HG03558 (cell line): ENCODE measurements at regions not wholly inside any gene's neighbourhood (a gene's known extent, or its start where the extent isn't known, plus 50 kb on each side); places are given as distances from the start of the nearest gene placed in this dataset.

Experiments used
- ATAC-seq: cut with Tn5 transposase; IDR thresholded peaks from one replicate; pipeline ENCODE4 v1.9.1; 2021; ENCODE audit warnings: moderate number of reproducible peaks; ENCODE audit not compliant: unreplicated experiment; ENCODE audit errors: extremely low read depth

GRCh38 chr4:43339435-43339834 is 446.9 kb downstream of the GRXCR1 start:
- no peak for ATAC-seq

DNA sequence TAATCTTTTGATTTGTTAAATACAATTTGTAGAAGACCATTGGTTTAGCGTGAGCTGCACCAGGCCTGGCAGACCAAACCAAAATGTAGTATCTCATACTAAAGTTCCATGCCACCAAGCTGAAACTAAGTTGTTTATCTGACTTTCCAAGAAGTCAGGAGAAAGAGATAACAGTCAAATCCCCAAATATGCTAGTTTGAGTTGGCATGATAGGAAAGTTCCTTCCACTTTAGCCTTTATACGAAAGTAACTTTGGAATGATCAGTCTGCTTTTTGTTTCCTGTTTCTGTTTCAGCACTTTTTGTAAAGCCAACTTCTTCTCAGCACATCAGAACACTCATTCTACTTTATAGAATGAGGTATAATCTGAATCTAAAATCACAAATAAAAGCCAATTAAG is 449.2 kb downstream of the GRXCR1 start:
- ATAC-seq: no peak

GRCh38 chr4:43343298-43343697 is 450.8 kb downstream of the GRXCR1 start:
- no peak for ATAC-seq

DNA sequence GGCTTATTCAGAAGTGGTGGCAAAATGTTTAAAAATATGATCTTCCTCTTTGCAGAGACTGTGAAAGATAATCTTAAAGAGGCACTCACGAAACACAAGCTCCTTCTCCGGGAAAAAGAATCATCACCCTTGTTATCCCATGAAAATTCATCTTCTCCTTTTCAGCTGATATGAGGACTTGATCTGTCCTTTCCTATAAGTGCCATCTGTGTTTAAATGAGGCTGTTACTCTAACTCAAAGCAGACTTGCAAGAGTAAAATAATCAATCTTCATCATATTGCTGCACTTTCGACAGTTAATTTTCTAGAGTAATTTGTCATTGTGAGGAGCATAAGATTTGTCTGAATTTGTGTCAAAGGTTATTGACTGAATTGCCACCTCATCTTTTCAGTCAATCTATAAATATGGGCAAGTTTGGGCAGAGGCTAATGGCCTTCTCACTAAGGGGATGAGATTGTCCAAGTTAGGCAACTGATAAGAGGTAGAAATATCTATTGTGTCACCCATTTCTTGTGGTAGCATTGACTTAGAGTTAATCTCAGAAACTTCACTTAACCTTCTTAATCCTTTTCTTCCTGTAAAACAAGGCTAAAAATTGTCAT is 452.9 kb downstream of the GRXCR1 start:
- no peak for ATAC-seq

DNA sequence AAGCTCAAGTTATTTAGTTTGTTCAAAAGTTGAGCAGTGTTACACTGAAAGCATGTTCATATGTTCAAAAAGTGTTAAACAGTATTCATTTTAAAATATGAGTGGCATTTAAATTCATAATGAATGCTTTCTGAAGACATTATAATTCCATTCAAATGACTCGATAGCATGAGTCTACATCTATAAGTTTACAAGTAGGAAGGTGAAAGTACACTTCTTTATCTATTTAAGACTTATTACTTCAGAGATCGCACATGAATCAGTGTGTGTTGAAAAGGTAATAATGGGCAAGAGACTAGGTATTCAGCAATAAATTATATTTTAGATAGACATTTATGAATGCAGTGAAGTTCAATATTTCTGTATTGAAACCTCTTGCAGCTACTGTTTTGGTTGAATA is 456.1 kb downstream of the GRXCR1 start:
- ATAC-seq: no peak

GRCh38 chr4:43351970-43352806 is 459.7 kb downstream of the GRXCR1 start:
- no peak for ATAC-seq

GRCh38 chr4:43352859-43353258 is 460.3 kb downstream of the GRXCR1 start:
- no peak for ATAC-seq

- ATAC-seq: no peak
Observed at GRCh38 chr4:43353552-43353951, 461.0 kb downstream of the GRXCR1 start.

- ATAC-seq: no peak
Observed at GRCh38 chr4:43356786-43357185, 464.3 kb downstream of the GRXCR1 start.

- ATAC-seq: no peak
Observed at GRCh38 chr4:43357252-43357974, 464.9 kb downstream of the GRXCR1 start.

GRCh38 chr4:43360296-43360695 is 467.8 kb downstream of the GRXCR1 start:
- ATAC-seq: no peak

DNA sequence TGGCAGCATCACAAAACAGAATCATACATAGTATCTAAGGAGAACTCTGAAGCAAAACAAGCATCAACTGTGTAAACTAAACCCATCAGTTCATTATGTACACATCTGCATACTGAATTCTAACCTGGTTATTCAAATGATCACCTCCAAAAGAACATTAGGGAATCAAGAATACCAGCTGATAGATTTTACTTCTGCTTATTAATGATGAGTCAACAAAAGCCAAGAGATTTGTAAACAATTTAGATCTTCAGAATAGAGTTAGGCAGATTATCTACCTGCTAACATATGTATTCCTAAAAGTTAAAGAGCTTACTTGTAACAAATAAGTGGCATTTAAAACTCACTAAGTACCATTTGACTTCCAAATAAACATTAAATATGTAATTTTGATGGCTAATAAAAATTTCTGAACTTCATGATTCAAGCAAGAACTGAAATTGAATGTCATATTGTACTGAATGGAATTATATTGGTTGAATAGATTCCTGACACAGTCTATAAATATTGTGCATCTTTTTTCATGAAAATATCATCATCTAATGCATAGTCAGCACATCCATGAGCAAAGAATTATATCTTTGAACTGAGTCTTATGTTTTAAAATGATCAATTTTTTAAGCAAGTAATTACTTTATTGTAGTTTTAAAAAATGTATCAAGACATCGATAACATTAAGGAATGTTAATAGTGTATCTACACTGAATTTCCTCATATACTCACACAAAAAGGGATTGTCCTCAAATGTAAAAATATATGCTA is 470.5 kb downstream of the GRXCR1 start:
- no peak for ATAC-seq

- ATAC-seq: no peak
Observed at GRCh38 chr4:43369036-43369594, 476.6 kb downstream of the GRXCR1 start.

DNA sequence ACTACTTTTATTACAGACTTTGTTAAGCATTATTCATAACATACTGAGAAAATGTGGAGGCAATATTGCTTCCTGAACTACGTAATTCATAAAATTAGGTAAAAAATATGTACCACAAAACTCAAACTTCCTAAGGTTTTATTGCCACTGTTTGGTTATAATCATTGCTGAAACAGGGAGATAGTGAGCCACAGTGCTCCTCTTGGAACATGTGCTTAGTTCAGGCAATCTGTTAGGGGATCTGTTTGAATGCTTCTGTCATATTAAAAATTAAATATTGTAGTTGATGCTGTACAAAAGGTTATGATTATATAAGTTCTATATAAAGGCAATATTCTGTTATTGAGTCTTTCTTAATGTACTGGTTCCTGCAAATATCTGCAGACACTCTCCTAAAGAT is 480.7 kb downstream of the GRXCR1 start:
- no peak for ATAC-seq

- ATAC-seq: no peak
Observed at GRCh38 chr4:43374216-43374751, 481.8 kb downstream of the GRXCR1 start.

DNA sequence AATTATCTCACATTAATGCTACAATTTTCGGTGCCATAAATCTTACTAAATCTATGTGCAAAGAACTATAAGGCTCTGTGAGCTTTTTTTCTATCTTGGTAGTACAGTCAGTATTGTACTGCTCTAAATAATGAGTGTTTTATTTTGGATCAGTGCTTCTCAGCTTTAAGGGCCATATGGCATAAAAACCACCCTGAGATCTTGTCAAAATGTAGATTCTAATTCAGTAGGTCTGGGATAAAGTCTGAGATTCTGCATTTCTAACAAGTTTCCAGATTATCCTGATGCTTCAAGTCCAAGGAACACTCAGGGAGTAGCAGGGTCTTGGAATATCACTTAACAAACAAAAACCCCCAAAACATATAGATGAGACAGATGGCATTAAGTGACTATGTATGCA is 486.5 kb downstream of the GRXCR1 start:
- ATAC-seq: no peak

DNA sequence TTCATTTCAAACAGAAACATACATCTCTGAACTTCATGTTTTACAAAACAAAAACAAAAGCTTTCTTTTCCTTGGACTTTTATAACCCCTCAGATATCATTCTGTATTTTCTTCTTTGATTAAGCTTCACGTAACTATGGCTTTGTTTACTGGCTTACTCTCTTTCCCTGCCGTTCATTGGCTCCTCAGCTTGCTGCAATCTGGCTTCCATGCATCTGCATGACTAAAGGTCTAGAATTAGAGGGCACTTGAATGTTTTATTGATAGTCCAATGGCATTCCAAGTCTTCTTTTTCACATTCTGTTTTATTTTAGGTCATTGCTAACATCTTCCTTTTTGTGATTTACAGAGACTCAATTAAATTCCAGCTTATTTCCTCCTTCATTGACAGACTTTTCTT is 487.6 kb downstream of the GRXCR1 start:
- no peak for ATAC-seq

DNA sequence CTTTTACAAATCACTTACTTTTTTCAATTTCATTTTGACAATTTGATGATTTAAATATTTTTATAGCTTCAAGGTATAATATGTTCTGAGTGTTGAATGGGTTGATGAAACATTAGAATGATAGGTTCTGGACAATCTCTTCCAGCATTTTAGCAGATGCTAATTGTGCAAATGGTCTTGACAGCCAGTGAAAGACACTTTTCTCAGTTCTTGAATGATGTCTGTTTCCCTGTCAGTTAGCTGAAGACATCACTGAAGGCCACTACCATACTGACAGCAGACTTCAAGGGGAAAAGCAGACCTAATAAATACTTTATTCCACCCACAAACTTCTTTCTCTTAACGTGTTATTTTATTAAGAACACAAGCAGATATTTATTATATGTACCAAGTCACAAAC is 498.6 kb downstream of the GRXCR1 start:
- ATAC-seq: no peak

GRCh38 chr4:43394976-43395375 is 502.5 kb downstream of the GRXCR1 start:
- ATAC-seq: no peak

GRCh38 chr4:43399726-43400125 is 507.2 kb downstream of the GRXCR1 start:
- no peak for ATAC-seq
